IMR-90 (cell line): ENCODE measurements at regions not wholly inside any gene's neighbourhood (a gene's known extent, or its start where the extent isn't known, plus 50 kb on each side); places are given as distances from the start of the nearest gene placed in this dataset.

ENCODE experiments used
- ATAC-seq: fragments of 200-7000 bp; cut with Tn5 transposase; 2 replicates; pipeline ENCODE4 v1.9.1; 2020; ENCODE audit warnings: low read depth, mild to moderate bottlenecking, moderate library complexity
- BruUV-seq: library from RNA; stranded (reverse); fragments of 400-500 nt; replicated peaks from 2 replicates; lab custom pipeline; 2021; lab: Mats Ljungman, UMichigan
- CTCF ChIA-PET: fragments of 300-600 bp; formaldehyde crosslinking; extraction: SDS; loops from one replicate; lab custom pipeline; 2021; ENCODE audit warnings: antibody characterized with exemption; lab: Yijun Ruan, JAX
- POLR2A ChIA-PET: fragments of 300-600 bp; sonication (Branson Sonifier 250); formaldehyde crosslinking; loops from one replicate; lab custom pipeline; 2022; ENCODE audit warnings: antibody characterized with exemption; ENCODE audit not compliant: unreplicated experiment; lab: Charles Lee
- DNase-seq: peaks from one replicate; pipeline ENCODE4 v3.0.0; 2013
- H2AFZ ChIP-seq: replicated peaks from 2 replicates; pipeline ENCODE3; 2013; ENCODE audit warnings: low read length, mild to moderate bottlenecking; ENCODE audit not compliant: poor library complexity
- H2AK5ac ChIP-seq: 2 replicates; pipeline ENCODE4 v1.6.1; 2013; ENCODE audit warnings: low read depth, low read length, inconsistent platforms
- H2AK9ac ChIP-seq: replicated peaks from 2 replicates; pipeline ENCODE3; 2013; ENCODE audit warnings: mild to moderate bottlenecking, low read depth, low read length, moderate library complexity; ENCODE audit not compliant: poor library complexity
- H2BK120ac ChIP-seq: 2 replicates; pipeline ENCODE4 v1.6.1; 2013; ENCODE audit warnings: low read depth, low read length, inconsistent platforms
- H2BK15ac ChIP-seq: 3 replicates; pipeline ENCODE4 v1.6.1; 2013; ENCODE audit warnings: low read depth, low read length, inconsistent platforms
- H2BK20ac ChIP-seq: 2 replicates; pipeline ENCODE4 v1.6.1; 2013; ENCODE audit warnings: low read depth, mild to moderate bottlenecking, inconsistent platforms, low read length, moderate library complexity
- H2BK5ac ChIP-seq: 2 replicates; pipeline ENCODE4 v1.6.1; 2013; ENCODE audit warnings: mild to moderate bottlenecking, low read depth, low read length, inconsistent platforms; ENCODE audit not compliant: poor library complexity, severe bottlenecking
- H3K14ac ChIP-seq: replicated peaks from 2 replicates; pipeline ENCODE4 v1.6.1; 2013; ENCODE audit warnings: low read depth, low read length, inconsistent platforms
- H3K18ac ChIP-seq: 2 replicates; pipeline ENCODE4 v1.6.1; 2013; ENCODE audit warnings: low read depth, low read length, control low read depth
- H3K23ac ChIP-seq: 2 replicates; pipeline ENCODE4 v1.6.1; 2013; ENCODE audit warnings: low read depth, low read length, inconsistent platforms
- H3K27ac ChIP-seq: 2 replicates; pipeline ENCODE4 v1.5.1; 2013; ENCODE audit warnings: mild to moderate bottlenecking, control low read depth, low read length; ENCODE audit not compliant: insufficient read depth
- H3K27me3 ChIP-seq: 2 replicates; pipeline ENCODE4 v1.6.1; 2013; ENCODE audit warnings: low read length; ENCODE audit not compliant: control insufficient read depth, insufficient read depth
- H3K36me3 ChIP-seq: 2 replicates; pipeline ENCODE4 v1.6.1; 2013; ENCODE audit warnings: low read length, mixed read lengths; ENCODE audit not compliant: control insufficient read depth, insufficient read depth
- H3K4ac ChIP-seq: 2 replicates; pipeline ENCODE4 v1.6.1; 2013; ENCODE audit warnings: low read depth, low read length, inconsistent platforms
- H3K4me1 ChIP-seq: 2 replicates; pipeline ENCODE4 v1.6.1; 2013; ENCODE audit warnings: low read length, mixed read lengths; ENCODE audit not compliant: control insufficient read depth, insufficient read depth
- H3K4me2 ChIP-seq: 2 replicates; pipeline ENCODE4 v1.6.1; 2013; ENCODE audit warnings: low read depth, mild to moderate bottlenecking, control low read depth, low read length, moderate library complexity
- H3K4me3 ChIP-seq: 2 replicates; pipeline ENCODE4 v1.5.1; 2013; ENCODE audit warnings: low read depth, mild to moderate bottlenecking, control low read depth, low read length, moderate library complexity; ENCODE audit not compliant: insufficient read depth
- H3K56ac ChIP-seq: 2 replicates; pipeline ENCODE4 v1.6.1; 2013; ENCODE audit warnings: low read length, inconsistent platforms; ENCODE audit not compliant: insufficient read depth; ENCODE audit errors: extremely low read depth
- H3K79me1 ChIP-seq, 2 experiments: 2 replicates each; pipeline ENCODE4 v1.6.1; 2013; ENCODE audit warnings: low read length in 2 of 2, inconsistent platforms in 1 of 2, low read depth in 1 of 2
- H3K9ac ChIP-seq: 2 replicates; pipeline ENCODE4 v1.6.1; 2013; ENCODE audit warnings: low read depth, low read length, control low read depth
- H3K9me1 ChIP-seq: 2 replicates; pipeline ENCODE4 v1.6.1; 2013; ENCODE audit warnings: low read length, inconsistent platforms; ENCODE audit not compliant: insufficient read depth
- H3K9me3 ChIP-seq: 2 replicates; pipeline ENCODE4 v1.6.1; 2013; ENCODE audit warnings: low read length; ENCODE audit not compliant: control insufficient read depth, insufficient read depth
- H4K20me1 ChIP-seq: 2 replicates; pipeline ENCODE4 v1.6.1; 2013; ENCODE audit warnings: low read length, inconsistent platforms; ENCODE audit not compliant: insufficient read depth
- H4K5ac ChIP-seq: 2 replicates; pipeline ENCODE4 v1.6.1; 2013; ENCODE audit warnings: mild to moderate bottlenecking, low read depth, low read length, control low read depth
- H4K8ac ChIP-seq, 2 experiments: 2 replicates each; pipeline ENCODE4 v1.6.1; 2013; ENCODE audit warnings: low read depth in 2 of 2, low read length in 2 of 2, control low read depth in 1 of 2, inconsistent platforms in 1 of 2
- H4K91ac ChIP-seq: 2 replicates; pipeline ENCODE4 v1.6.1; 2013; ENCODE audit warnings: low read depth, low read length, inconsistent platforms; ENCODE audit not compliant: insufficient read depth
- BHLHE40 ChIP-seq: fragments of 150-350 bp; IDR thresholded peaks from 2 replicates; pipeline ENCODE4 v1.6.1; 2016; ENCODE audit warnings: mild to moderate bottlenecking, low read depth, low read length
- CEBPB ChIP-seq: IDR thresholded peaks from 2 replicates; pipeline ENCODE4 v1.6.1; 2012; ENCODE audit warnings: low read depth, low read length, improper control_type of control experiment
- CHD1 ChIP-seq: IDR thresholded peaks from 2 replicates; pipeline ENCODE4 v1.6.1; 2012; ENCODE audit warnings: low read depth, low read length, improper control_type of control experiment
- CTCF ChIP-seq: conservative IDR thresholded peaks from 2 replicates; pipeline ENCODE4 v1.5.1; 2012; ENCODE audit warnings: mild to moderate bottlenecking, low read depth, low read length, improper control_type of control experiment
- ELK1 ChIP-seq: fragments of 150-350 bp; IDR thresholded peaks from 2 replicates; pipeline ENCODE4 v1.6.1; 2016; ENCODE audit warnings: low read depth, mild to moderate bottlenecking, low read length, moderate library complexity, borderline replicate concordance
- FOS ChIP-seq: fragments of 150-350 bp; IDR thresholded peaks from 2 replicates; pipeline ENCODE4 v1.6.1; 2016; ENCODE audit warnings: low read depth, low read length
- MAFK ChIP-seq: IDR thresholded peaks from 2 replicates; pipeline ENCODE4 v1.6.1; 2012; ENCODE audit warnings: low read depth, low read length, improper control_type of control experiment
- MXI1 ChIP-seq: IDR thresholded peaks from 2 replicates; pipeline ENCODE4 v1.6.1; 2012; ENCODE audit warnings: low read depth, mild to moderate bottlenecking, low read length, moderate library complexity, borderline replicate concordance
- NFE2L2 ChIP-seq: fragments of 150-350 bp; IDR thresholded peaks from 2 replicates; pipeline ENCODE4 v1.6.1; 2016; ENCODE audit warnings: low read depth, mild to moderate bottlenecking, low read length
- POLR2A ChIP-seq: IDR thresholded peaks from 2 replicates; pipeline ENCODE4 v1.6.1; 2012; ENCODE audit warnings: mild to moderate bottlenecking, low read depth, low read length
- RCOR1 ChIP-seq: IDR thresholded peaks from 2 replicates; pipeline ENCODE4 v1.6.1; 2012; ENCODE audit warnings: mild to moderate bottlenecking, low read length, improper control_type of control experiment; ENCODE audit not compliant: insufficient replicate concordance
- RFX5 ChIP-seq: IDR thresholded peaks from 2 replicates; pipeline ENCODE4 v1.8.0; 2012; ENCODE audit warnings: low read depth, mild to moderate bottlenecking, low read length, moderate library complexity
- SMC3 ChIP-seq: fragments of 150-350 bp; IDR thresholded peaks from 2 replicates; pipeline ENCODE4 v1.6.1; 2016; ENCODE audit warnings: low read depth, mild to moderate bottlenecking, antibody characterized with exemption, low read length, moderate library complexity
- USF2 ChIP-seq: fragments of 150-350 bp; IDR thresholded peaks from 2 replicates; pipeline ENCODE4 v1.6.1; 2017; ENCODE audit warnings: mild to moderate bottlenecking, antibody characterized with exemption, low read length, low read depth
- WGBS, 2 experiments: methylation state at CpG; one replicate each; pipeline versions ENCODE4 v1.1.5 to v1.1.7; 2013; ENCODE audit warnings: missing lambda C conversion rate in 2 of 2; ENCODE audit not compliant: insufficient read length in 1 of 2; ENCODE audit errors: extremely low coverage in 2 of 2; 5-methylcytosine and 5-hydroxymethylcytosine counted together
- dilution Hi-C: fragments of 300-500 bp; cut with HindIII; formaldehyde crosslinking; loops from one replicate; pipeline ENCODE4 v1.14.3; 2018; ENCODE audit warnings: low sequenced_read_pairs; ENCODE audit not compliant: unreplicated experiment
- in situ Hi-C: fragments of 300-500 bp; cut with MboI; formaldehyde crosslinking; loops from 3 replicates; pipeline ENCODE4 v1.14.3; 2019; ENCODE audit warnings: low sequenced_read_pairs, inconsistent platforms, mixed read lengths
- intact Hi-C: fragments of 100-400 bp; cut with micrococcal nuclease; formaldehyde crosslinking; loops from 2 replicates; pipeline ENCODE4 v1.10.0; 2022

- Histone ChIP-seq H3K4ac (no peak overlapping the region), H3K9ac (no peak overlapping the region), H3K9me1 (no peaks in the 10 kb centered on the region), H4K8ac (no peak overlapping the region), H2BK15ac (no peak overlapping the region), H3K56ac (no peak overlapping the region), H3K9me3 (no peaks in the 10 kb centered on the region), H2AFZ (no peak overlapping the region), H2AK5ac (no peak overlapping the region), H3K4me2 (no peak overlapping the region), H2BK20ac (no peak overlapping the region), H4K91ac (no peak overlapping the region), H3K79me1 (no peaks in the 10 kb centered on the region), H3K4me3 (no peak overlapping the region), H4K20me1 (no peaks in the 10 kb centered on the region), H3K4me1 (no peaks in the 10 kb centered on the region), H3K23ac (no peak overlapping the region), H3K27me3 (no peaks in the 10 kb centered on the region), H2BK5ac (no peak overlapping the region), H3K18ac (no peak overlapping the region), H2AK9ac (no peak overlapping the region), H3K27ac (no peak overlapping the region), H3K36me3 (no peaks in the 10 kb centered on the region), H3K14ac (no peak overlapping the region), H4K5ac (no peak overlapping the region), H2BK120ac (no peak overlapping the region)
- ChIA-PET CTCF (no interaction called here), POLR2A (no interaction called here)
- in situ Hi-C loops: no loop called here
- dilution Hi-C loops: no loop called here
- ATAC-seq (no peak), DNase-seq (no peak)
- intact Hi-C loops: no loop called here
- WGBS, 2 experiments: no CpG with 5 or more reads among the region's 4 CpGs
- TF ChIP-seq RCOR1: no peak
- no peak for TF ChIP-seq ELK1
- TF ChIP-seq CHD1: no peak
- no peak for TF ChIP-seq NFE2L2
- no peak for TF ChIP-seq BHLHE40
- no peak for TF ChIP-seq CEBPB
- TF ChIP-seq POLR2A: no peak
- TF ChIP-seq FOS: no peak
- no peak for TF ChIP-seq MXI1
- no peak for TF ChIP-seq USF2
- no peak for TF ChIP-seq SMC3
- no peak for TF ChIP-seq RFX5
- TF ChIP-seq MAFK: no peak
- no peak for TF ChIP-seq CTCF
- no TSS peak for BruUV-seq
Measured at GRCh38 chr2:176744146-176744545, 468.4 kb upstream of the HNRNPA3 start.
